HG02678 (cell line): ENCODE measurements at regions not wholly inside any gene's neighbourhood (a gene's known extent, or its start where the extent isn't known, plus 50 kb on each side); places are given as distances from the start of the nearest gene placed in this dataset.

ENCODE experiments used
- ATAC-seq: cut with Tn5 transposase; IDR thresholded peaks from one replicate; pipeline ENCODE4 v1.9.1; 2021; ENCODE audit warnings: mild to moderate bottlenecking, moderate library complexity; ENCODE audit not compliant: unreplicated experiment

DNA sequence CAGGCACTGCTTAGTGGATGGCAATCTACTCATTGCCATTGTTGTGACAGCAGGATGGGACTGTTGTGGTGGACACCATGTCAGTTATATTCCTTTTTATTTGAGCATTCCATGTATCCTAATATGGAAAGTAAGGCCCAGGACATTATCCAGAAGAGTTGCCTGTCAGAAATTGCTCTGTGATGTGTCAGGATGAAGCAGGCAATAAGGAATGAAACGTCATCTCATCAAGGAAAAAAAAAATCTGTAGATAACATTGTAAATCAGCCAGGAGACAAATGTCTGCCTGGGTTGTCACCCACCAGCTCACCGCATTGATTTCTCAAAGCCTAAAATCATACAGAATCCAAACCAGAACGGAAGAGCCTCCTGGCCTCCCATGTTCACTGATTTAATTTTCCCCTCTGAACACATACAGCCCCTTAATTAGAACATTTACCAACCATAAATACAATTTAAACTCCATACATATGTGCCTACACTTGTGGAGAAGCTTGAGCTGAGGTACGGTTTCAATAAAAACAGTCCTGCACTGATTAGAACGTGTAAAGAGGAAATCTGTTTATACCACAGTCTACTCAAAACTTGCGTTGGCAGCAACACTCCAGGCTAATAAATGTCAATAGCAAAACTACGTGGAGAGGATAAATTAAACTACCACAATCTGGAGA lies 73.9 kb downstream of the FOXD1 start:
- ATAC-seq, result no peak

DNA sequence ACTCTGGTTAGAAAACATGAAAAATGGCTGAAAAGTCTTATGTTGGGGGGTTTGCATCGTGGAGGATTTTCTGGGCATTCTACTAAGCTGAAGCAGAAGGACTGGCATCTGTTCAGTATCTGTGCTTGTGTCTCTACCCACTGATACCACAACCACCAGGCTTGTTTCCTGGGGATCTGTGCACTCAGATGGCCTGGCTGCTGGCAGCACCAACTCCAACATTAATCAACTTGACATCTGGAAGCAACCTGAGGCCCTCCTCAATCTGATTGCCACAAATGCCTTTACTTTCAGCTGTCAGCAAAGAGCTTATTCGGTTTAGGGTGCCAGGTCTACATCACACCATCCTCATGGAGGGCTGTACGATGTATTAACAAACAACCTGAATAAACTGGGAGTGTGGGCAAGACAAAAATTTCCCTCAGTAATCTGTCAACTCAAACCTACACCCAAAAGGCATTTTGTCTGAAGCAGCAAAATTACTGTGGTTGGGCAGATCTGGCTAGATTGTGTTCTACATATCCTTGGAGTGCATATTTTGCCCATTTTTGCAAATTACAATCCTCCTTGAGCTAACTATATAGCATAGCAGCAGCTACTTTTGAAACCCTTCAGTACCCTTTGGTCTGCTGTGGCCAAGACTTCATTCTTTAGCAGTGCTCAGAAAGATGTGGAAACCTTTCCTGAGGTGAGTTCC lies 74.6 kb downstream of the FOXD1 start:
- no peak for ATAC-seq

DNA sequence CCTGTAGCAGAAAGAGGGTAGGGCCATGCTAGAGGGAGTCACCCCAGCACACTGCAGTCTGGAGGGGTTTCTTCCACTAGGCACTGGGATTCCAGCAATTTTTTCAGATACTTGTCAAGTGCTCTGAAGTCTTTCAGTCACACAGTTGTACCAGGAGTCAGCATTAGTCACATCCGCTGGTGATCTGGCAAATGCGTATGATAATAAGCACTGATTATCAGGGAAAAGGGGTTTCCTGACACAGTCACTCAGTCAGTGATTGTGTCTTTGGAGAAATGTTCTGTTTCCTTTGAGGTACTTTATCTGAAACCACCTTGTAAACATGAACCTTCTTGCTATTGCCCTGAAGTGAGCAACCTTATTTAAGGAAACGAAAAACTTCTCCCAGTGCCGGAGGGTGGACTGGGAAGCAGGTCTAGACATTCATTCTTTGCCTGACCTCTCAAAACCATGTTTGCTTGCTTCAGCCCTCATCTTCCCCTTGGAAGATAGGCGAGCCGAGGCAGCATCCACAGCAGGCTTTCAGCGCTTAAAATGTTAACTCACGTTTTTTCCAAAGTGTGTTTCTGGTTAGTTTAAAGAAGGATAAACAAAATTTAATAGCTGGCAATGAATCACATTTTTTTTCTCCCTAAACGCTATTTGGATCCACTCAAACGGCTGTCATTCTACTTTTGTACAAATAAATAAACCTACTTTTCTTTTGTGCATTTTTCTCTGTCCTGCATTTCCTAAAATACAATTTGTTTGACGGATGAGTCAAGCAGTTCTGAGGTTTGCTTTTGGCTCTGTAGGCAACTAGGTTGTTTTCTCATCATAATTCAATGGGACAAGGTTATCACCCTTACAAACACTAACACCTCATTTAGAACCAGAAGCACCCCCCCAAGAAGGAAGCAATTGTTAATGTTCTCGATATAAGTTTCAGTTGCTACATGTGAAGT lies 77.7 kb downstream of the FOXD1 start:
- no peak for ATAC-seq

DNA sequence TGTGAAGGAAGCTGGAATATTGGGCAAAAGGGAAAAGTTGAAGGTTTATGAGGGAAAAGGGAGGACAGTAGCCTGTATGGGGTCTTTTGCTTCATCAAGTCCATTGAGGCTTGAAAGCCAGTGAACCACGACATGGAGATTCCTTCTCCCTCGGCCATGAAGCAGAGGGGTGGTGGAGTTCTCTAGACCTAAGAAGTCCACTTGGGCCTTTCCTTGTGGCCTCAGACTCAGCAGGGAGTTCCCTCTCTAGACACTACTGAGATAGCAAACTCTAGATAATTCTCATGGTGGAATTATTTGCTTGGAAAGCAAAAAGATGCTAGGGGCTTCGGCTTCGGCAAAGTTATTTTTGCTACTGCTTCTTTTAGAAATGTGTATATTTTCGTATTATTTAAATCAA lies 78.5 kb downstream of the FOXD1 start:
- no peak for ATAC-seq

DNA sequence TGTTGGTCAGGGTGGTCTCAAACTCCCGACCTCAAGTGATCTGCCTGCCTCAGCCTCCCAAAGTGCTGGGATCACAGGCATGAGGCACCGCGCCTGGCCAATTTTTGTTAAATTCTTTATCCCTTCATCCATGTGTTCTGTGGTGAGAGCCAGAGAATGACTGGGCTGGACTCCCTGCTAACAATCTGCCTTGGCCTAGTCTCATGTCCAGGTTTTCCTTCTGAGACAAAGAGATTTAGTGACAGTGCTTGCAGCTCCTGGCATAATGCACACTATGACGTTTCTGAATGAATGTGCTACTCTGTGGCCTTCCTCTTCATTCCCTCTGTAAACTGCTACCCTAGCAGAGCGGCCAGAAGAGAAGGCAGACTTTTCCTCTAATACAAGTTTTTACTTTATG lies 79.3 kb downstream of the FOXD1 start:
- no peak for ATAC-seq

DNA sequence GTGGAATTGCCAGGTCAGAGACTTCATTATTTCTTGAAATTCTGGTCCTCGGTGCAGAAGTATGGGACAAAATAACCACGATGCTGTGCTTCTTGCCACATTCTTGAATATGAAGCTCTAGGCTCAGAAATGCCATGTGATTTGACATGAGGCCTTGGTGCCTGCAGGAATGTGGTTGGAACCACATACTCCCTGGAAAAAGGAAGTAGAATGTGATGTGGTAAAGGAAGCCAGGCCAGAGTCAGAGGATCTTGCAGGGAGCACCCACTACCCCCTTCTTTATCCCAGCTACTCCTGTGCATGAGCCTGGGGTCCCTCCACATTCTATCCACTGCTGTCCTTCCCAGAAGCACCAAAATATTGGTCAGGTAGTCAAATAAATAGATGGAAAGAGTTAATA lies 80.9 kb downstream of the FOXD1 start:
- ATAC-seq, result no peak

DNA sequence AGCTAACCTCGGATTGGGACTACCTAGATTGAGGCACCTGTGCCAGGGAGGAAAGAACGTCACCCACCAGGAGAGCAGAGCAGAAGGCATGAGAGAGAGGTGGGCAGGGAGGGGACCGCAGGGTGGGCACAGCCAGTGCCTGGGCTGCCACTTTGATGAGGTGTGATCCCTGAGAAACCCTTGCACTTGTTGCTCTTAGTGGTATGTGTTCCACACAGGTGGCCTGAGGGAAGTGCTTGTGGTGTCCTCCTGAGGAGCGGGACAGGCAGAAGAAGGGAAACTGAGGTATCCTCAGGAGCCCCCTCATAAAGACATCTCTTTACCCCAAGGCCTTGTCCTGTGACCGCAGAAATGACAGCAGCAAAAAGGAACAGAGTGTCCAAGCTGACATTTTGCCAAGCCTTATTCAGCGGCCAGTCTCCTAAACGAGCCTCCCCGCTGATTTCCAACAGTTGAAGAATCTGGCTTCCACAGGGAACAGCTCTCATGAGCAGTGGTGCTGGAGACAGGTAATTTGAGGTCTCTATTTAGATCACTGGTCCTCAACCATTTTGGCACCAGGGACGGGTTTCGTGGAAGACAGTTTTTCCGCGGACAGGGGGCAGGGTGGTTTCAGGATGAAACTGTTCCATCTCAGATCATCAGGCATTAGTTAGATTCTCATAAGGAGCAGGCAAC lies 82.4 kb downstream of the FOXD1 start:
- ATAC-seq, result no peak

DNA sequence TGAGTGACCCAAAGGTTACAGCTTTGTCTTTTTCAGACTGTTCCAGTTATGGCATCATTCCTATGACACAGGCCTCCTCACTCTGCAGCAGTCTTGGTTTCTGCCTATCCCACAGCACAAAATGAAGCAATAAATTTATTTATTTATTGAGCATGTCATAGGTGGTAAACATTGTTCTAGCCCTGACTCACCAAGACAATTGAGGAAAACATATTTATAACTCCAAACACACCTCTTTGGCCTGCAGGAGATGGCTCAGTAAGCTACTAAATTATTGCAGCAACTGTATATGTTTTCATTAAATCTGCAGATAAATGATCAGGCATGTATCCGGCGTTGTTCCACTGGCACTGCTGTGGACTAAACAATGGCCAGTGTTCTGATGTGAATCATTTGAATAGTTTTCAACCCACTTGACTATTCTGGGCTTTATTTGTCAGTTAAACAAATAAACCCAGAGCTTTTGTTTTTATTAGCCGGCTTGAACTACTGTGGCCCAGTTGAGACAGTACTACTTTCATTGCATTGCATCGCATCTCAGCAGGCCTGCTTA lies 83.2 kb downstream of the FOXD1 start:
- no peak for ATAC-seq

DNA sequence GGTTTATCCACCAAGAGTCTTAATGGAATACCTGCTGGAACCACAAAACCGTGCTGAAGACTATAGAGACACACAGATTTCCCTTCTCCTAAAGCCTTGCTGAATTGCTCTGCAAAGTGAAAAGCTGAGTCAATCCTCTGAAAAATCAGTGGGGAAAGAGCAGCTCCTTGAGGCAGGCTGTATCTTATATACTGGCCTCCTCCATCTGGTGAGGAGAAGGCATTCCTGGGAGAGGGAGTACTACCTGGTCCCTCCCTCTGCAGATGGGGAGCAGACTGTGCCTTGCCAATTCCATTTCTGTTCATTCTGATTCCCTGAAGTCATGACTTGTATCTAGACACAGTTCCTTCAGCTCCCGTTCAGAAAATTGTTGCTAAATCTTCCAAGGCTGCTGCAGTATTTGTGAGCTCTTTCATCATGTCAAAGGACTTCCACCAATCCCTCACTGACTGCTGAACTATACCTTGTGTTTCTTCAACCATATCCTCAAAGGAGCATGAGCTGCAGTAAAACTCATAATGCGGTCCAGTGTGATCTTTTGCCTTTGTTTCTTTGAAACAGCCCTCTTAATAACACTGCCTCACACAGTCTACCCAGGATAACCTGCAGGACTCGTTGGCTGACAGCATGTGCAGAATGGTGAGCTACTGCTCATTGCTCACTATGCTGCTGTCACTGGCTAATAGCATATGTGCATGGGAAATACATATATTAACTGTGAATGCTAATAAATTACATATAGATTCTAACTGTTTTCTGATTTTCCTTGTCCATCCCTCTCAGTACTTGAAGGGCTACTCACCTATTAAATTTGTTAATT lies 84.5 kb downstream of the FOXD1 start:
- ATAC-seq, result no peak

DNA sequence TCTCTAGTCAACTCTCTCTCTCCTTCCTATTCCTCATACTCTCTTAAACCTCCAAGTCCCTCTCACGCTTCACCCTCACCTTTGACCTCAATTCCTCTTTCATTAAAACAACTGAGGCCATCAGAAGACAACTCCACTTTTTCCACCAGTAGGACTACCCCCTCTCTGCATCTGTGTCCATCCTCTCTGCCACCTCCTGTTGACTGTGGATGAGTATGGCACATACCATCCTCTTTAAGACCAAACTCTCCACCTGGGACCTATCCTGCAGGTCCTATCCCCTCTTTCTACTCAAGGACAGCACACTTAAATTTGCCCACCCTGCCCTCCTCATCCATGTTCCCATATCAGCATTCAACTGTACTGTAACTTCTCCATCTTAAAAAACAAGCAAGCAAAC lies 89.2 kb downstream of the FOXD1 start:
- no peak for ATAC-seq

DNA sequence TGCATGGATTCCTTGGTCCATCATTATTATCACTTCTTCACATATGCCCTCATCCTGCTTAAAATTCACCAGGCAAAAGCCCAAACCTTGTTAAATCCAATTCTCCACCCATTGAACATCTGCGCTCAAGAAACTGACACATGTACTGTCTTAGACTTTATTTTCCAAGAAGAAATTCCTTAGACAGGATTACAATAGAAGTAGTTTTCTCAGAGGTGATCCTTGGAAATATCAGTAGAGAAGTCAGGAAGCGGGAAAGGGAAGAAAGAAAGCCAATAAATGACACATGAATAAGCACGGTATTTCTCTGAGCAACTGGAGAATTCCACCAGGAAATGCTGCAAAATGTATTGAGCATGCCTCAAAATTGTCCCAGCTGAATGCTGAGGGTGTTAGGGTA lies 90.2 kb downstream of the FOXD1 start:
- no peak for ATAC-seq

DNA sequence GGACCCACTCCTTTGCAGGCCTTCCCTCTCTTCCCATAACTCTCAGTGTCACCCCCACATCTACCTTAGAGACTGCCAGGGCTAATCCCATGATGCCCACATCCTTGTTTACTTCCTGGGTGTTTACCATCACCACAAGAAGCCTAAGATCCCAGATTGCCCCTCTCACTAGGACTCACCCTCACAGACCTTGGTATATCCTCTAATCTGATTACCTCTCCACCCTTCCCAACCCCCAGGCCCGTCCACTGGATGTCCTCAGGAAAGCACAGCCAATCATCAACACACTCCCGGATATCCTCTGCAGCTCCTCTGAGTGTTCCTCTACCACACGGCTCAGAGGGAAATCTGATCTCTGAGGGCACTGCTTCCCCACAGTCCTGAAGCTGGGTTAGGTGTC lies 91.0 kb downstream of the FOXD1 start:
- no peak for ATAC-seq

DNA sequence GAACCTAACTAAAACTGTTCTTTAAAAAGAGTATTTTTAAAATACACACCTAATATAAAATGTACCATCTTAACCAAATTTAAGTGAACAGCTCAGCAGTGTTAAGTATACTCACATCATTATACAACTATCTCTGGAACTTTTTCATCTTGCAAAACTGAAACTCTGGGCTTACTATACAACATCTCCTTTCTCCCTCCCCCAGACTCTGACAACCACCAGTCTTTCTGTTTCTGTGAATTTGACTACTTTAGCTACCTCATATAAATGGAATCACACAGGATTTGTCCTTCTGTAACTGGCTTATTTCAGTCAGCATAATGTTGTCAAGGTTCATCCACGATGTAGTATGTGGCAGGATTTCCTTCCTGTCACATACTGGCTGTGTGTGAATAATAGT lies 93.5 kb downstream of the FOXD1 start:
- no peak for ATAC-seq

DNA sequence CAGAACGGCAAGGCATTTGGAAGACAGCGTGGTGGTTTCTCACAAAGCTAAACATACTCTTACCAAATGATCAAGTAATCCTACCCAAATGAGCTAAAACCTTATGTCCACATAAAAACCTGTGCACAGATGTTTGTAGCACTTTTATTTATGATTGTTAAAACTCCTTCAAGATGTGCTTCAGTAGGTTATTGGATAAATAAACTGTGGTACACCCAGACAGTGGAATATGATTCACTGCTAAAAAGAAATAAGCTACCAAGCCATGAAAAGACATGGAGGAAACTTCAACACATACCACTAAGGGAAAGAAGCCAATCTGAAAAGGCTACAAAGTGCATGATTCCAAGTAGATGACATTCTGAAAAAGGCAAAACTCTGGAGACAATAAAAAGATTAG lies 94.2 kb downstream of the FOXD1 start:
- ATAC-seq, result no peak

DNA sequence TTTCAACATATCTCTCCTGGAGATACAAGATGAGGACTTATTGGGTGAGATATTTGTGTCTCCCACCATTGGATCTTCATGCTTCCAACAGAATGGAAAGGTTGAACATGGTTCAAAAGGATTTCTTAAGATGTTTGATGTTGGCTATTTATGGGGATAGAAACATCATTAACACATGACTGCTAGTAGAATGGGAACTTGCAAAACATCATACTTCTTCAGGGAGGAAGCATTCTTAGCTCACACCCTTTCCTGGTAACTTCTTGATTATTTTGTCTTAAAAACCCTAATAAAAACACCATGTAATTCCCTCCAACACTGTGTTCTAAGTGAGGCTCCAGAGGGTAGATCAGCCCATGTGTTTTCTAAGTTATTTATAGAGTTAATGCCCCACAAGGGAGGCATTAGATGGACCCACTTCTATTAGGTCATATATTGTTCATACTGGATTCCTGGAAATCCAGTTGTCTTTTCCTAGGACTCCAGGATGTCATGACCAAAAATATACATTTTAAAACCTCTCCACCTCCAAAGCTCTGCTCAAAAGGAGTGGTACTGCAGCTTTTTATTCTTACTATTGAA lies 95.8 kb downstream of the FOXD1 start:
- no peak for ATAC-seq

DNA sequence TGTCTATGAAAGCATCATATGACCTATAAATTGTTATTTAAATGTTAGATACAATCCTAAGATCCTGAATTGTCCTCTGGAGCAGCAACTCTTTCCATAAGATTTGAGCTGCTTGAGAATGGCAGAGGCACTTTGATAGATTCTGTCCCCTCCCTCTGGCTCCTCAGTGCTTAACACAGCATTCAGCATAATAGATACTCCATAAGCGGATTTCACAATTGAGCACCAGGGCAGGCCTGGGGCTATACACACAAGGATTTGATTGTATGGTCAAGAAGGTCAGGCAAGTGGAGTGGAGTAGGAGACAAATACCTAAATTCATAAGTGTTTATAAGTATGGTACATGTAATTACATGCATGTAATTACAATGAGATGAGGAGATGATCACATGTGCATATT lies 96.3 kb downstream of the FOXD1 start:
- no peak for ATAC-seq

DNA sequence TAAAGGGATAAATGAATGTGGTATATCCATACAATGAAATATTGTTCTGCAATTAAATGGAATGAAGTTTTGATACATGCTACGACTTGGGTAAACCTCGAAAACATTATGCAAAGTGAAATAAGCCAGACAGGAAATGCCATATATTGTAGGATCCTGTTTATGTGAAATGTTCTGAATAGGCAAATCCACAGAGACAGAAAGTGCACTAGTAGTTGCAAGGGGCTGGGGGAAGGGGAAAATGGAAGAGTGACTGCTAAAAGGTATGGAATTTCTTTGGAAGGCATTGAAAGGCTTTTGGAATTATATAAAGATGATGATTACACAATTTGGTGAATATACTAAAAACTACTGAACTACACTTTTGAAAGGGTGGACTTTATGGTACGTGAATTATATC lies 97.0 kb downstream of the FOXD1 start:
- ATAC-seq, result no peak

DNA sequence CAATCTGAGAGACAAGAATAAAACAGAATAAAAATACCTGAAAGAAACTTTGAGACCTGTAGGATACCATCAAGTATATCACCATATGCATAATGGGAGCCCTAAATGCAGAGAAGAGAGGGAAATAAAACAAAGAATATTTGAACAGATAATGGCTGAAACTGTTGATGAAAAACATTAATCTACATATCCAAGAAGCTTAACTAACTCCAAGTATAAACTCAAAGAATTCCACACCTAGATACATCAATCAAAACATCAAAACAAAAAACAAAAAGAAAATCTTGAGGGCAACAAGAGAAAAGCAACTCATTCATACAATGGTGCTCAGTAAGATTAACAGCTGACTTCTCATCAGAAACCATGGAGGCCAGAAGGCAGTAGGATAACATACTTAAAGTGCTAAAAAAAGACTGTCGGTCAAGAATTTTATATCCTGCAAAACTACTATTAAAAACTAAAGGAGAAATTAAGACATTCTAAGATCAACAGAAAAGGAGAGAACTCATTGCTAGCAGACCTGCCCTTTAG lies 101.6 kb downstream of the FOXD1 start:
- no peak for ATAC-seq

DNA sequence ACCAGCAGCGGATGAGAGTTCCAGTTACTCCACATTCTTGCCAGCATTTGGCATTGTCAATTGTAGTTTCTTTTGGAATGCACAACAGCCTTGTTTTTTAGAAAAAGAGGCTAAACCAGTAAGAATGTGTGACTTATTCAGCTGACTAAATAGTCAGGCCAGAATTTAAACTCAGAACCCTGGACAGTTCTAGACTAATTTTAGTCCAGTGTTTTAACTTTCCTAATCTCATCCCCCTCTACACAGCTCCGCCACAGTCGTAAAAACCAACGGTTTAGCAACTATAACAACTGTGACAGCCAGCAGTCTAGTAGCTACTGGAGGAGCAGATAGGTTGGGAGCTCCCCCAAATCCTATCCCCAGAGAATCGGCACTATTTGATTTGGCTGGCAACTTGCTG lies 103.7 kb downstream of the FOXD1 start:
- ATAC-seq, result no peak
